ENCODE measurements at regions not wholly inside any gene's neighbourhood (a gene's known extent, or its start where the extent isn't known, plus 50 kb on each side); places are given as distances from the start of the nearest gene placed in this dataset.

GRCh38 chr9:124196814-124197176 lies 61.0 kb upstream of the NEK6 start:
- TF ChIP-seq CREB5 (CRISPR knock-in tag; IDR thresholded peaks at IDR 0.05; ENCODE audit: low read depth) (no peak), BACH2 (CRISPR knock-in tag; IDR thresholded peaks at IDR 0.05; ENCODE audit: borderline replicate concordance) (no peak), ARNTL (CRISPR knock-in tag; IDR thresholded peaks at IDR 0.05; ENCODE audit: borderline replicate concordance, low read depth) (no peak), ZFP3 (CRISPR knock-in tag; IDR thresholded peaks at IDR 0.05) (no peak), ZC3H10 (CRISPR knock-in tag; IDR thresholded peaks at IDR 0.05) (no peak), ZNF8 (CRISPR knock-in tag; IDR thresholded peaks at IDR 0.05) (no peak), RARB (CRISPR knock-in tag; IDR thresholded peaks at IDR 0.05) (no peak), ZFP30 (CRISPR knock-in tag; IDR thresholded peaks at IDR 0.05) (no peak), ZNF70 (CRISPR knock-in tag; IDR thresholded peaks at IDR 0.05) (no peak)
